ENCODE measurements at regions not wholly inside any gene's neighbourhood (a gene's known extent, or its start where the extent isn't known, plus 50 kb on each side); places are given as distances from the start of the nearest gene placed in this dataset.

DNA sequence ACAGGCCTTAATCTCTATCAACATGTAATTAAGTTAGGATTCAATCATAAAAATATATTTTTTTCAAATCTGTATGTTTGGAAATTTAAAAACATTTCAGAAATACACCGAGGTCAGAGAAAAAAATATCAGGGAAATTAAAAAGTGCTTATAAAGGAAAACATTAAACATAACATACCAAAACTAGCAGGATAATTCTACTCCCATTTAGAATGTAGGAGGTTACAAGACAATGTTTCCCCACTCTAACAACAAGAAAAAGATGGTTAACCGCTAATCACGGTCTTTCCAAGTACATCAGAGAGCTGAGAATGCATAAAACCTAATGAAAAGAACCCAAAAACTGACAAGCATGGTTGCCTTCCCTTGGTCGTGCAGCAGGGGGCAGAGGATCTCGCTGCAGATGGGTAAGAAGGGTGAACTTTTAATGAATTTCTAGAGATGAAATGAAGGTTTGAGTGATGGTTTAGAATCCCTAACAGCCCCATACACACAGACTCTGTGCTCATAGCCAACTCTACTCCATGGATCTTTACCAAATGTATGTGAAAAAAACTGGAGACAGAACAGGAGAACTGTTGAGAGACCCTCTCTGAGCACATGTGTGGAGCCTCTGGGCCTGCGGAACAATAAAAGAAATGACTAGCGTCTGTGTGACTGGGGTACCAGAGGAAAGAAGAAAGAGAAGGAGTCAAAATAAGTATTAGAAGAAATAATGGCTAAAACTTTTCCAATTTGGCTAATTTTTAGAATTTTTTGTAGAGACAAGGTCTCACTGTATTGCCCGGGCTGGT, 51.3 kb upstream of the LSM14A start:
- no peak for DNase-seq

All from right forelimb (tissue), 1 donor.